SK-N-SH (cell line): ENCODE measurements at regions not wholly inside any gene's neighbourhood (a gene's known extent, or its start where the extent isn't known, plus 50 kb on each side); places are given as distances from the start of the nearest gene placed in this dataset.

Experiments
- CTCF ChIA-PET: fragments of 300-600, 350-600 bp; formaldehyde crosslinking; extraction: SDS; loops from one replicate; lab custom pipeline; 2021; lab: Yijun Ruan, JAX
- POLR2A ChIA-PET: fragments of 350-600 bp; sonication (Branson Sonifier 250); formaldehyde crosslinking; extraction: SDS; loops from one replicate; lab custom pipeline; 2020; ENCODE audit warnings: antibody characterized with exemption, inconsistent platforms; lab: Yijun Ruan, JAX
- DNase-seq: peaks from one replicate; pipeline ENCODE4 v3.0.0; 2012
- H2AFZ ChIP-seq: fragments of 200-600 bp; sonication (generic); 2 replicates; pipeline ENCODE4 v1.8.1; 2016; ENCODE audit warnings: antibody characterized with exemption, mild to moderate bottlenecking, low read depth
- H3F3A ChIP-seq: fragments of 200-600 bp; sonication (generic); replicated peaks from 2 replicates; pipeline ENCODE3; 2016; ENCODE audit warnings: antibody characterized with exemption, mild to moderate bottlenecking; ENCODE audit not compliant: insufficient read depth
- H3K27ac ChIP-seq, 2 experiments: fragments of 200-500 bp in 1 of 2; fragments of 200-600 bp in 1 of 2; sonication (Bioruptor generic) in 1 of 2; sonication (generic), shearing (Covaris generic) in 1 of 2; 2 replicates each; pipeline versions ENCODE4 v1.5.1 to v1.6.1; 2014 to 2016; ENCODE audit warnings: low read depth in 2 of 2, inconsistent platforms in 1 of 2, low read length in 1 of 2, mild to moderate bottlenecking in 1 of 2, mixed read lengths in 1 of 2
- H3K27me3 ChIP-seq: fragments of 200-600 bp; sonication (generic), shearing (Covaris generic); 2 replicates; pipeline ENCODE4 v1.6.1; 2016; ENCODE audit warnings: mixed run types; ENCODE audit not compliant: insufficient read depth
- H3K36me3 ChIP-seq, 2 experiments: fragments of 200-500 bp in 1 of 2; fragments of 200-600 bp in 1 of 2; sonication (Bioruptor generic) in 1 of 2; sonication (generic) in 1 of 2; replicated peaks in 1 of 2; 2 replicates each; pipeline versions ENCODE3 to v1.5.1; 2014 to 2016; ENCODE audit warnings: low read length in 1 of 2, mild to moderate bottlenecking in 1 of 2; ENCODE audit not compliant: insufficient read depth in 2 of 2, control insufficient read depth in 1 of 2
- H3K4me1 ChIP-seq, 2 experiments: fragments of 200-500 bp in 1 of 2; fragments of 200-600 bp in 1 of 2; sonication (Bioruptor generic) in 1 of 2; sonication (generic), shearing (Covaris generic) in 1 of 2; 2 replicates each; pipeline versions ENCODE4 v1.5.1 to v1.6.1; 2014 to 2016; ENCODE audit warnings: low read depth in 1 of 2, low read length in 1 of 2, mixed run types in 1 of 2; ENCODE audit not compliant: insufficient read depth in 2 of 2, control insufficient read depth in 1 of 2
- H3K4me2 ChIP-seq: fragments of 200-600 bp; sonication (generic), shearing (Covaris generic); 2 replicates; pipeline ENCODE4 v1.6.1; 2017; ENCODE audit warnings: mixed run types
- H3K4me3 ChIP-seq, 2 experiments: fragments of 200-500 bp in 1 of 2; fragments of 200-600 bp in 1 of 2; sonication (Bioruptor generic) in 1 of 2; sonication (generic), shearing (Covaris generic) in 1 of 2; 2 replicates each; pipeline versions ENCODE4 v1.5.1 to v1.8.1; 2014 to 2016; ENCODE audit warnings: low read depth in 2 of 2, inconsistent platforms in 1 of 2, low read length in 1 of 2, mild to moderate bottlenecking in 1 of 2, mixed read lengths in 1 of 2, moderate library complexity in 1 of 2
- H3K79me2 ChIP-seq: fragments of 200-600 bp; sonication (generic); 2 replicates; pipeline ENCODE4 v1.8.1; 2017; ENCODE audit warnings: mild to moderate bottlenecking; ENCODE audit not compliant: insufficient read depth
- H3K9ac ChIP-seq: fragments of 200-600 bp; sonication (generic); 2 replicates; pipeline ENCODE4 v1.6.1; 2017; ENCODE audit warnings: mixed run types
- H3K9me2 ChIP-seq: fragments of 200-600 bp; sonication (generic); 2 replicates; pipeline ENCODE4 v1.6.1; 2017; ENCODE audit warnings: mixed run types
- H3K9me3 ChIP-seq: fragments of 200-600 bp; sonication (generic); 2 replicates; pipeline ENCODE4 v1.6.1; 2017; ENCODE audit warnings: mixed run types, mild to moderate bottlenecking, moderate library complexity
- H4K20me1 ChIP-seq: fragments of 200-600 bp; sonication (generic); 2 replicates; pipeline ENCODE4 v1.6.1; 2017; ENCODE audit warnings: mild to moderate bottlenecking, mixed run types; ENCODE audit not compliant: insufficient read depth
- ELF1 ChIP-seq: IDR thresholded peaks from 2 replicates; pipeline ENCODE4 v1.4.0; 2012
- FOSL2 ChIP-seq: IDR thresholded peaks from 2 replicates; pipeline ENCODE4 v1.4.0; 2012; ENCODE audit warnings: low read depth, mild to moderate bottlenecking, moderate library complexity, borderline replicate concordance
- GABPA ChIP-seq: IDR thresholded peaks from 2 replicates; pipeline ENCODE4 v1.4.0; 2012; ENCODE audit warnings: low read depth, mild to moderate bottlenecking
- MXI1 ChIP-seq: IDR thresholded peaks from 2 replicates; pipeline ENCODE4 v1.6.1; 2012; ENCODE audit warnings: mild to moderate bottlenecking, low read depth, low read length, improper control_type of control experiment
- POLR2AphosphoS5 ChIP-seq: IDR thresholded peaks from 2 replicates; pipeline ENCODE4 v1.6.1; 2012; ENCODE audit warnings: low read depth, low read length
- RAD21 ChIP-seq: IDR thresholded peaks from 2 replicates; pipeline ENCODE4 v1.6.1; 2012; ENCODE audit warnings: mild to moderate bottlenecking, low read length
- TCF12 ChIP-seq: IDR thresholded peaks from 2 replicates; pipeline ENCODE4 v1.4.0; 2012
- TEAD4 ChIP-seq: IDR thresholded peaks from 2 replicates; pipeline ENCODE4 v1.4.0; 2012; ENCODE audit warnings: mild to moderate bottlenecking, borderline replicate concordance; ENCODE audit not compliant: insufficient read depth
- WGBS: methylation state at CpG from one replicate; pipeline ENCODE4 v1.1.6; 2017; ENCODE audit warnings: low lambda C conversion rate; 5-methylcytosine and 5-hydroxymethylcytosine counted together
- TF ChIP-seq, protein P1 (sequence below): IDR thresholded peaks from 2 replicates; pipeline ENCODE4; 2012
- TF ChIP-seq, protein P2 (sequence below): fragments of 200-600 bp; sonication (generic); IDR thresholded peaks from 2 replicates; pipeline ENCODE4 v1.6.1; 2017; ENCODE audit warnings: antibody characterized with exemption, mild to moderate bottlenecking, moderate library complexity

GRCh38 chr2:82098617-82099016 lies 1794.1 kb upstream of the LRRTM1 start (continued):
- TF ChIP-seq MXI1 = no peak
- TF ChIP-seq, protein P1, sequence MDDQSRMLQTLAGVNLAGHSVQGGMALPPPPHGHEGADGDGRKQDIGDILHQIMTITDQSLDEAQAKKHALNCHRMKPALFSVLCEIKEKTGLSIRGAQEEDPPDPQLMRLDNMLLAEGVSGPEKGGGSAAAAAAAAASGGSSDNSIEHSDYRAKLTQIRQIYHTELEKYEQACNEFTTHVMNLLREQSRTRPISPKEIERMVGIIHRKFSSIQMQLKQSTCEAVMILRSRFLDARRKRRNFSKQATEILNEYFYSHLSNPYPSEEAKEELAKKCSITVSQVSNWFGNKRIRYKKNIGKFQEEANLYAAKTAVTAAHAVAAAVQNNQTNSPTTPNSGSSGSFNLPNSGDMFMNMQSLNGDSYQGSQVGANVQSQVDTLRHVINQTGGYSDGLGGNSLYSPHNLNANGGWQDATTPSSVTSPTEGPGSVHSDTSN = no peak
- TF ChIP-seq POLR2AphosphoS5 = no peak
- no peak for TF ChIP-seq ELF1
- TF ChIP-seq TEAD4 = no peak
- TF ChIP-seq TCF12 = no peak
- no peak for TF ChIP-seq RAD21

- H3K4me3 ChIP-seq = no peak overlapping the region; a peak in 1 of 4 replicates
- ChIA-PET CTCF (interaction anchor here (0.7 kb wide), 1 partner anchor 13 kb away, joined by 3 read pairs; no protein-coding TSS in a partner anchor), POLR2A (no interaction called here)
- no peaks in the 10 kb centered on the region for H3K27me3 ChIP-seq
- H3K9ac ChIP-seq = no peak overlapping the region
- no peaks in the 10 kb centered on the region for H4K20me1 ChIP-seq
- H2AFZ ChIP-seq = no peak overlapping the region
- 11% methylated on average over 6 of the region's 6 CpGs for WGBS
- no peak overlapping the region for H3K4me2 ChIP-seq
- no peaks in the 10 kb centered on the region for H3K79me2 ChIP-seq
- TF ChIP-seq, protein P2, sequence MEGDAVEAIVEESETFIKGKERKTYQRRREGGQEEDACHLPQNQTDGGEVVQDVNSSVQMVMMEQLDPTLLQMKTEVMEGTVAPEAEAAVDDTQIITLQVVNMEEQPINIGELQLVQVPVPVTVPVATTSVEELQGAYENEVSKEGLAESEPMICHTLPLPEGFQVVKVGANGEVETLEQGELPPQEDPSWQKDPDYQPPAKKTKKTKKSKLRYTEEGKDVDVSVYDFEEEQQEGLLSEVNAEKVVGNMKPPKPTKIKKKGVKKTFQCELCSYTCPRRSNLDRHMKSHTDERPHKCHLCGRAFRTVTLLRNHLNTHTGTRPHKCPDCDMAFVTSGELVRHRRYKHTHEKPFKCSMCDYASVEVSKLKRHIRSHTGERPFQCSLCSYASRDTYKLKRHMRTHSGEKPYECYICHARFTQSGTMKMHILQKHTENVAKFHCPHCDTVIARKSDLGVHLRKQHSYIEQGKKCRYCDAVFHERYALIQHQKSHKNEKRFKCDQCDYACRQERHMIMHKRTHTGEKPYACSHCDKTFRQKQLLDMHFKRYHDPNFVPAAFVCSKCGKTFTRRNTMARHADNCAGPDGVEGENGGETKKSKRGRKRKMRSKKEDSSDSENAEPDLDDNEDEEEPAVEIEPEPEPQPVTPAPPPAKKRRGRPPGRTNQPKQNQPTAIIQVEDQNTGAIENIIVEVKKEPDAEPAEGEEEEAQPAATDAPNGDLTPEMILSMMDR = no peak
- H3F3A ChIP-seq = no peaks in the 10 kb centered on the region
- H3K4me1 ChIP-seq = no peaks in the 10 kb centered on the region
- H3K9me3 ChIP-seq = no peaks in the 10 kb centered on the region
- H3K27ac ChIP-seq = no peak overlapping the region
- H3K9me2 ChIP-seq = no peaks in the 10 kb centered on the region
- no peaks in the 10 kb centered on the region for H3K36me3 ChIP-seq
- no peak for DNase-seq
Observed at GRCh38 chr2:82089518-82089917, 1785.0 kb upstream of the LRRTM1 start.

GRCh38 chr2:82084679-82085392 lies 1780.3 kb upstream of the LRRTM1 start:
- Histone ChIP-seq H3F3A (no peaks in the 10 kb centered on the region), H3K9ac (no peak overlapping the region), H3K4me2 (no peak overlapping the region), H3K79me2 (no peaks in the 10 kb centered on the region), H4K20me1 (no peaks in the 10 kb centered on the region), H2AFZ (no peak overlapping the region), H3K27me3 (no peaks in the 10 kb centered on the region), H3K4me1 (no peaks in the 10 kb centered on the region), H3K9me3 (no peaks in the 10 kb centered on the region), H3K9me2 (no peaks in the 10 kb centered on the region), H3K36me3 (no peaks in the 10 kb centered on the region), H3K4me3 (no peak overlapping the region), H3K27ac (no peak overlapping the region)
- TF ChIP-seq FOSL2 = no peak
- TF ChIP-seq GABPA = no peak
- WGBS = 0% methylated on average over 1 of the region's 1 CpG
- CTCF ChIA-PET = no interaction called here
- POLR2A ChIA-PET = no interaction called here
- DNase-seq = no peak
